HCEC 1CT (cell line): ENCODE measurements at regions not wholly inside any gene's neighbourhood (a gene's known extent, or its start where the extent isn't known, plus 50 kb on each side); places are given as distances from the start of the nearest gene placed in this dataset.
A peak's percentile ranks its signal among the peaks of the same experiment; 100 is the strongest.
"Not testable (repeated sequence)": the region's sequence is repeated elsewhere in the genome, so short reads cannot be mapped to it uniquely, and the experiment has no call there.

Experiments used
- DNase-seq: peaks from one replicate; pipeline ENCODE4 v3.0.0-alpha.2; 2017

DNA sequence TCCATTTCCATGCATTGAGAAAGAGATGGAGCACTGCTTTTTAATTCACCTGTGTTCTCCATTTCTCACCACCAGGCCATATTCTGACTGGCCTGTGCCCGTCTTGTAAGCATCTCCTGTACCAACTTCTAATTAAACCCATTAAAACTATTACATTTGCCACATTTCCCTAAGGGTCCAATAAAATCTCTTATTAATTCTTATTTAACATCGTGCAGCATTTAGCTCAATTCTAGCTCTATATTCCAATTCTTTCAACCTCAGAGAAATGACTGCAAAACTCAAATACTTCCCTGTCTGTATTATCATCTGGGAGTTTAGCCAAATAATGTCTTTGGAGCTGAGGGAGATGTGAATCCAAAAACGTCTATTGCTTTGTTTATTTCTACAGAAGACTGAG lies 495.4 kb upstream of the TMEM132C start:
- DNase-seq, result no peak

GRCh38 chr12:127773520-127773919 lies 493.4 kb upstream of the TMEM132C start:
- no peak for DNase-seq

DNA sequence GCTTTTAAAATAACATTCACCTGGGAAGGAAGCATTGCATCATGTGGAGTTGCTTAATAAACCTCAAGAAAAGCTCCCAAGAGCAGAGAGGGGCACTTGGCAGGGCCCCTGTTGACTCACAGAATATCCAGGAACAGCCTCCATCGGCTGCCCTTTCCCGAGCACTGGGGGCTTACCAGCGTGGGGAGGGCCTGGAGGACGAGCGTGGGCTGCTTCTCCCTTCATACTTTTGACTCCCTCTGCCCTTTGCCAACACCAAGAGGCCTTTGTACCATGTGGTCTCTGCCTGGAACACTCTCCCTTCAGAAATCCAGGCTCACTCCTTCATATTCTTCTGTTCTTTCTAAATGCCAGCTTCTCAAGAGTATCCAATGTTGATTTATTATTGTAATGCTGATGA lies 492.1 kb upstream of the TMEM132C start:
- no peak for DNase-seq

DNA sequence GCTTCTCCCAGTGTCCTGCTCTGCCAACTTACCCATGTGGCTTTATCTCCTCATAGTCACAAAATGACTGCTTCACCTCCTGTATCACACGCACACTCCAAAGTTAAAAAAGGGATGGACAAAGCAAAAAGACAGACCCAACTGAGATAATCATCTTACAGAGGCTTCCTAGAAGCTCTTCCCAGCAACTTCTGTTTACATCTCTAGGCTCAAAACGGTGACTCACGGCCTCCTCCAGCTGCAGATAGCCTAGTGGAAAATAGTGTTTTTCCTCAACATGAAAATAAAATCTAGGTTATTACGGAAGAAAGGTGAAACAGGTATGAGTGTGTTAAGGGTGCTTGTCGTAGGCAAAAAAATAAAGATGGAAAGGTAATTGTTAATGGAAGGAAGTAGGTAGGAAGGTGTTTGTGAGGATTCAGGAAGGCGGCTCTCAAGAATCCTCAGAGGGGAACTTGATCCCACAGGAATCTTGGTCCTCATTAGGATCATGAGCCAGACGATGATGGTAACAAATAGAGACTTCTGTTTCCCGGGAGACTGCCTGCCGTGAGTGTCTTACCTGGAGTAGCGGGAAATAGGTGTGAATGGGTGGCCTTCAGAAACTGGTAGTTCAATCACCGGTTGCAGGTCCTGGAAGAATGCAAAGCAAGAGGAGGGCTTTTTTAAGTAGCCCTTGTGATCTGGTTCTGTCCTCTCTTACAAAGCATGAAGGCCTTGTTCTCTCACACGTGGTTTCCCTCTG lies 487.5 kb upstream of the TMEM132C start:
- DNase-seq, result no peak

DNA sequence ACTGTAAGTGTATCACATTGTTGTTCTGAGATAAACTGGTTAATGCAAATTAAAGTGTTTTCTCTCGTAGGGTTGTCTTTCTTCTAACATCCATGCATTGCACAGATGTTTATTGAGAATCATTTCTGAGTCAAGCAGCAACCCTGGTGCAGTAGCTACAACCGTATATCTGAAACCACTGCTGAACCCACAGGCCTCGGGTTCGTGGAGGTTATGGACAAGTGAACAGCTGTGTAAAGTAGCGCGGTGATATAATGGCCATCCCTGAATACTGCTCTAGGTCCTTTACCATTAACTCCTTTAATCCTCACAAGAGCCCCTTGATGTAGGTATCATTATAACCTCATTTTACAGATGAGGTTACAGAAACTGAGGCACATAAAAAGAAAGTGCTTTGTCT lies 486.1 kb upstream of the TMEM132C start:
- DNase-seq, result no peak

DNA sequence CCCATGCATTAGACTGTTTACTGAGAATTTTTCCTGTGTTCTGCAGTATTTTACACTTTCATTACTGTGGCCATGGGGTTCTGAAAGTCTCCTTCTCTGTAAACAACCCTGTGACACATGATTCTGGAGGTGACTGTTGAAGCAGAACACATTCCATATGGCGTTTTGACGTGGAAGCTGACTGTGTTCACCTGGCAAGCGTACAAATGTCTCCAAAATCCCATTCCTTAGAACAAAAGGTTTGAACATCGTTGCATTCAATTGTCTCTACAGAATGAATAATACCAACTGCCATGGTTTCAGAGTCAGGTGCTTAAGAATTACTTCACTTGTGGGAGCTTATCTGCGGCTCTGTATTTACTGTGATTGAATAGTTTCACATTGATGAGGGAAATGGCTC lies 485.6 kb upstream of the TMEM132C start:
- DNase-seq, result no peak

DNA sequence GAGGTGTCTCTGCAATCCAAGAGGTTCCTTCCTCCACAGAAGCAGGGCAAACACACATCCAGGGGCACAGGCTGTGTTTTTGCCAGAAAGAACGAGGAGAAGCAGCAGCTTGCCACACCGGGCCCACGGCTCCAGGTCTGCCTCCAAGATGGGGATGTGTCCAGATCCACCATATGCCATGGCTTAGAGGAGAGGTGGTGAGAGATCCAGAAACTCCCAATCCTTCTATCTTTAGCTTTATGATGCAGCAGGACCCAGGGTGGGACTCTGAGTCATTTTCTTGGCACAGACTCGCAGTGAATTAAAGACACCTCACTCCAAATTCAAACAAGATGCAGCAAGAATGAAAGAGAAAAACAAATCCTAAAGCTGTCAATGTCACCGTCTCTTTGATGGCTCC lies 481.4 kb upstream of the TMEM132C start:
- DNase-seq, result no peak

- DNase-seq, result no peak
Measured at GRCh38 chr12:127785986-127786590, 480.9 kb upstream of the TMEM132C start.

GRCh38 chr12:127787544-127787943 lies 479.4 kb upstream of the TMEM132C start:
- no peak for DNase-seq

DNA sequence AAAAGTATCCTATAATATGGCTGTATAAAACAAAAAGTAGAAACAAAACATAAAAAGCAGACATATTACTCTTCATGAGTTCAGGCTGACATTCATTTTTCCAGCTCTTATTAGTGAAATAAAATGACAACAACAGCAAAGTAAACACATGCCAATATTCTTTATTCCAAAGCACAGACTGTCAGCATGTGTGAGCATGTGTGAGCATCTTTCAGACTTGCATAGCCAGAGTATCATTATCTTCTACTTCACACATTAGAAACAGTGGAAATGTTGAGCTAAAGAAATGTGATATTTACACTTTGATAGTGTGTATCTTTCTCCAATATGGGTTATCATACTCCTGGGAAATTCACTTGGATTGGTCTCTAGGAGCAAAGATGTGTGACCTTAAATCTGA lies 476.6 kb upstream of the TMEM132C start:
- DNase-seq, result no peak

- no peak for DNase-seq
Measured at GRCh38 chr12:127791217-127791616, 475.8 kb upstream of the TMEM132C start.

DNA sequence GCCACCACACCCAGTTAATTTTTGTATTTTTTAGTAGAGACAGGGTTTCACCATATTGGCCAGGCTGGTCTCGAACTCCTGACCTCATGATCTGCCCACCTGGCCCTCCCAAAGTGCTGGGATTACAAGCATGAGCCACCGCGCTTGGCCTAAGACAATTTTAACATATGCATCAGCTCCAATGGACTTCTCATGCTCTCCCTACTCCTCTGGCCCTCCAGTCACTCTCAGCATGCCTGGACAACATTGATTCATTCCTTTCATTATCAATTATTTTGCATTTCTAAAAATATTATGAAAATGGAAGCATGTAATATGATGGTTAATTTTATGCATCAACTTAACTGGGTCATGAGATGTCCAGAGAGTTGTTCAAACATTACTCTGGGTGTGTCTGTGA lies 469.1 kb upstream of the TMEM132C start:
- DNase-seq, result no peak

GRCh38 chr12:127802271-127802670 lies 464.7 kb upstream of the TMEM132C start:
- DNase-seq, result no peak

GRCh38 chr12:127803545-127803944 lies 463.4 kb upstream of the TMEM132C start:
- DNase-seq, result no peak

DNA sequence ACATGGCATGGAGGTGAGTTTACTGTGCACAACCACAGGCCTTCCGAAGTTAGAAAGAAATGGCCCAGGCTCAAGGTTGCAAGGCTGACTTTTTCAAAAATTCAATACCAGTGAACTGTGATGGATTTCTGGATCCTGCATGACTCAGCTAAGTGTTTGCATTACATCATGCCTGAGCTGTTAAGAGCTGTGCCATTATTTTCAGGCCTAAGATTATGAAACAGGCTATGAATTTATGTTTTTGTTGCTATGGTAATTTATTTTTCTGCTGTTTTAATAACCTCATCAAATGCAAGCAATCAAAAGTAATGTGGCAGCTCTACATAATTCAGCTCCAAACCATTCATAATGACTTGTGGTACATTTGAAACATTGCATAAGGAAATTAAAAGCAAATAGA lies 457.7 kb upstream of the TMEM132C start:
- DNase-seq, result no peak

- DNase-seq, result peak; percentile 11
Measured at GRCh38 chr12:127810041-127810440, 456.9 kb upstream of the TMEM132C start.

DNA sequence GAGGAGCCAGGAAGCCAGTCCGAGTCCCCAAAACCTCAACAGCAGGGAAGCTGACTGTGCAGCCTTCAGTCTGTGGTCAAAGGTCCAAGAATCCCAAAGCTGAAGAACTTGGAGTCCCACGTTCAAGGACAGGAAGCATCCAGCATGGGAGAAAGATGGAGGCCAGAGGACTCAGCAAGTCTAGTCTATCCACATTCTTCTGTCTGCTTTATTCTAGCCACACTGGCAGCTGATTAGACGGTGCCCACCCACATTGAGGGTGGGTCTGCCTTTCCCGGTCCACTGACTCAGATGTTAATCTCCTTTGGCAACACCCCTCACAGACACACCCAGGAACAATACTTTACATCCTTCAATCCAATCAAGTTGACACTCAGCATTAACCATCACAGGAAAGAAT lies 456.5 kb upstream of the TMEM132C start:
- not testable (repeated sequence) for DNase-seq

DNA sequence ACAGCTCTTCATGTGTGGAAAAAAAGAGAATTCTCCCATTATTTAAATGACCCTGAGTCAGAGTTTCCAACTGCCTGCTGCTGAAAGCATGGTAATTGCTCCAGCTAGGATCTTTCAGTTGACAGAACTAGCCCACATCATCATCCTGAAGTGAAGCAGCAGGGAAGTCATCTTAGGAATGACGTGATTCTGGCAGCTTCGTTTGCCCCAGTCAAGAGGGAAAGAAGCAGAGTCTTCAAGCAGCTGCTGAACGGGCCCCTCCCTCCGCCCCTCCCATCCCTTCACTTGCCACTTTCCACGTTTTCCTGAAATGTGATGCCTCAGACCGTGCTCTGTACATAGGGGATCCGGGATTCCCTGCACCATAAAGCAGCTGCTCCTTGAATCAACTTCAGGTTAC lies 455.0 kb upstream of the TMEM132C start:
- no peak for DNase-seq

- DNase-seq, result no peak
Measured at GRCh38 chr12:127813147-127813546, 453.8 kb upstream of the TMEM132C start.

DNA sequence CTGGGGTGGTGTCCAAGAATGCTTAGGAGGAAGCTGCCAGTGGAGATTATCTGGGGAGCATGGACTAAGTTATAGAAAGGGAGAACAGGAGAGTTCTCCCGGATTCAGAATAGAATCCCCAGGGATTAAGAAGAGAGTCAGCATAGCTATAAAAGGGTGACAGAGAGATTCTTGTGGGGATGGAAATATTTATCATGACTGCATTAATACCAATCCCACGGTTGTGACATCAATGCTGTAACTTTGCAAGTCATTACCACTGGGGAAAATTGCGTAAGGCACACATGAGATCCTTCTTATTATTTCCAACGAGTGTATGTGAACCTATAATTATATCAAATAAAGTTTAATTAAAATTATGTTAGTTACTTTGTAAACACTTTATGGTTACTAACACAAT lies 447.9 kb upstream of the TMEM132C start:
- DNase-seq, result no peak

DNA sequence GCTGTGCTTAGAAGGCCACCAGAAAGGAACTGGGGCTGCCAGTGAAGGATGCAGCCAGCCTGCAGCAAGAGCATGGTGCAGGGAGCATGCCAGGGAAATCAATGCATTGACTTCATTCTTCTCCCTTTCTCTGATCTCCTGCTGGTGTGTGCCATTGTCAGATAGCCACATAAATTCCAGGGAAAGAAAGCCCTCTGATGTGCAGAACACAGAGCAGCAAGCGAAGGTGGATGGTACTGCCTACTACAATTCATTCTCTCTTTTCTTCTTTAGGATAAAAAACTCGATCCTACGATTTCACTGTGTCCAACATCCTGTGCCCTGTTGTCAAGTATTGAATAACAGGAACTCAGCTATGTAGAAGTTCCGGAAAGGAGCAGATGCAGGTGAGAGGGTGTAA lies 446.7 kb upstream of the TMEM132C start:
- DNase-seq, result no peak

GRCh38 chr12:127820846-127821245 lies 446.1 kb upstream of the TMEM132C start:
- no peak for DNase-seq

GRCh38 chr12:127822809-127823411 lies 444.1 kb upstream of the TMEM132C start:
- DNase-seq, result no peak

- DNase-seq, result no peak
Measured at GRCh38 chr12:127823801-127824200, 443.2 kb upstream of the TMEM132C start.
